ENCODE measurements at regions not wholly inside any gene's neighbourhood (a gene's known extent, or its start where the extent isn't known, plus 50 kb on each side); places are given as distances from the start of the nearest gene placed in this dataset.

- H3K4me3 ChIP-seq (replicated peaks in 1 of 3; ENCODE audit: insufficient read depth in 1 of 3, low read depth in 1 of 3, low read length in 3 of 3): no peak overlapping the region
- H3K27ac ChIP-seq (ENCODE audit: insufficient read depth, low read depth, low read length): no peak overlapping the region
- H3K4me1 ChIP-seq (ENCODE audit: control insufficient read depth, extremely low read depth, insufficient read depth, low read length): no peaks in the 10 kb centered on the region
- no peaks in the 10 kb centered on the region for H3K9me1 ChIP-seq (replicated peaks; ENCODE audit: control insufficient read depth, extremely low read depth, insufficient read depth, low read length)
- FAIRE-seq (no peak), DNase-seq (ENCODE audit: low read depth, low spot score) (no peak)
- intact Hi-C loops (cut with micrococcal nuclease): no loop called here
- no peaks in the 10 kb centered on the region for H3K9me3 ChIP-seq (replicated peaks; ENCODE audit: control insufficient read depth, insufficient read depth, low read length)
- H3K79me2 ChIP-seq (ENCODE audit: control insufficient read depth, insufficient read depth, low read length): no peaks in the 10 kb centered on the region
- POLR2A ChIA-PET: no interaction called here
- no TSS peak for BruUV-seq (replicated peaks)
- CTCF ChIA-PET: interaction anchor here (1.2 to 1.3 kb wide), 2 partner anchors 8 to 12 kb away, joined by 3 to 4 read pairs; no protein-coding TSS in a partner anchor
- no peaks in the 10 kb centered on the region for H3K27me3 ChIP-seq (ENCODE audit: control insufficient read depth in 2 of 2, insufficient read depth in 2 of 2, low read length in 2 of 2)
- dilution Hi-C loops (cut with MboI; ENCODE audit: extremely low pct_ligation_motif_present, low sequenced_read_pairs): no loop called here
- TF ChIP-seq CTCF (IDR thresholded peaks at IDR 0.05; ENCODE audit: extremely low read depth in 1 of 2, insufficient read depth in 1 of 2, low read depth in 1 of 2, low read length in 2 of 2): no peak
- no peak for TF ChIP-seq POLR2AphosphoS5 (IDR thresholded peaks at IDR 0.05; ENCODE audit: insufficient read depth, low read depth, low read length)
- TF ChIP-seq EZH2 (IDR thresholded peaks at IDR 0.05; ENCODE audit: borderline replicate concordance, low read depth, low read length, severe bottlenecking): no peak
- H3K9ac ChIP-seq (replicated peaks; ENCODE audit: extremely low read depth, insufficient read depth, low read length): no peak overlapping the region
- no peaks in the 10 kb centered on the region for H4K20me1 ChIP-seq (replicated peaks; ENCODE audit: control insufficient read depth, extremely low read depth, insufficient read depth, low read length)
- H3K4me2 ChIP-seq (ENCODE audit: insufficient read depth, low read length): no peak overlapping the region
- H2AFZ ChIP-seq (ENCODE audit: low read depth, low read length): no peak overlapping the region
- no peaks in the 10 kb centered on the region for H3K36me3 ChIP-seq (ENCODE audit: control insufficient read depth in 2 of 2, extremely low read depth in 1 of 2, insufficient read depth in 2 of 2, low read length in 2 of 2)
These were observed 223.0 kb upstream of the EGLN3 start for GRCh38 chr14:34173916-34174315.

GRCh38 chr14:34172550-34173368, 221.9 kb upstream of the EGLN3 start:
- no peaks in the 10 kb centered on the region for H3K4me1 ChIP-seq (ENCODE audit: control insufficient read depth, extremely low read depth, insufficient read depth, low read length)
- intact Hi-C loops (cut with micrococcal nuclease) (no loop called here), dilution Hi-C loops (cut with MboI; ENCODE audit: extremely low pct_ligation_motif_present, low sequenced_read_pairs) (no loop called here)
- no peak overlapping the region for H3K27ac ChIP-seq (ENCODE audit: insufficient read depth, low read depth, low read length)
- no peak overlapping the region for H2AFZ ChIP-seq (ENCODE audit: low read depth, low read length)
- CTCF ChIA-PET: interaction anchor here (1.2 to 1.3 kb wide), 2 partner anchors 9 to 11 kb away, joined by 3 to 4 read pairs; no protein-coding TSS in a partner anchor
- no peak for FAIRE-seq
- no peak overlapping the region for H3K9ac ChIP-seq (replicated peaks; ENCODE audit: extremely low read depth, insufficient read depth, low read length)
- POLR2A ChIA-PET: no interaction called here
- H3K9me3 ChIP-seq (replicated peaks; ENCODE audit: control insufficient read depth, insufficient read depth, low read length): no peaks in the 10 kb centered on the region
- H3K9me1 ChIP-seq (replicated peaks; ENCODE audit: control insufficient read depth, extremely low read depth, insufficient read depth, low read length): no peaks in the 10 kb centered on the region
- H3K4me3 ChIP-seq (replicated peaks in 1 of 3; ENCODE audit: insufficient read depth in 1 of 3, low read depth in 1 of 3, low read length in 3 of 3): no peak overlapping the region
- no peaks in the 10 kb centered on the region for H3K79me2 ChIP-seq (ENCODE audit: control insufficient read depth, insufficient read depth, low read length)
- DNase-seq (ENCODE audit: low read depth, low spot score): no peak
- H3K27me3 ChIP-seq (ENCODE audit: control insufficient read depth in 2 of 2, insufficient read depth in 2 of 2, low read length in 2 of 2): no peaks in the 10 kb centered on the region
- no peaks in the 10 kb centered on the region for H3K36me3 ChIP-seq (ENCODE audit: control insufficient read depth in 2 of 2, extremely low read depth in 1 of 2, insufficient read depth in 2 of 2, low read length in 2 of 2)
- BruUV-seq (replicated peaks): no TSS peak
- no peaks in the 10 kb centered on the region for H4K20me1 ChIP-seq (replicated peaks; ENCODE audit: control insufficient read depth, extremely low read depth, insufficient read depth, low read length)
- TF ChIP-seq JUN (IDR thresholded peaks at IDR 0.05; ENCODE audit: borderline replicate concordance, insufficient read depth, insufficient read length, low read depth): no peak
- no peak for TF ChIP-seq FOS (IDR thresholded peaks at IDR 0.05; ENCODE audit: borderline replicate concordance, insufficient read depth, low read length)
- no peak for TF ChIP-seq GATA2 (IDR thresholded peaks at IDR 0.05; ENCODE audit: insufficient read depth, insufficient read length, low read depth, low read length)
- TF ChIP-seq EZH2 (IDR thresholded peaks at IDR 0.05; ENCODE audit: borderline replicate concordance, low read depth, low read length, severe bottlenecking): no peak
- TF ChIP-seq POLR2A (IDR thresholded peaks at IDR 0.05; ENCODE audit: low read depth, low read length): no peak
- TF ChIP-seq MAX (IDR thresholded peaks at IDR 0.05; ENCODE audit: insufficient read depth, insufficient read length): no peak
- TF ChIP-seq CTCF (IDR thresholded peaks at IDR 0.05; ENCODE audit: extremely low read depth in 1 of 2, insufficient read depth in 1 of 2, low read depth in 1 of 2, low read length in 2 of 2): no peak
- H3K4me2 ChIP-seq (ENCODE audit: insufficient read depth, low read length): no peak overlapping the region

Measured in endothelial cell of umbilical vein (primary cell).